NK-92 treated with Interleukin-12 subunit alpha and Interleukin-12 subunit beta, amount 100 ng/mL, for 24 hours (cell line): ENCODE measurements at regions not wholly inside any gene's neighbourhood (a gene's known extent, or its start where the extent isn't known, plus 50 kb on each side); places are given as distances from the start of the nearest gene placed in this dataset.

Experiments used
- DNase-seq: peaks from one replicate; lab custom pipeline; 2025; lab: John Stamatoyannopoulos, UW

DNA sequence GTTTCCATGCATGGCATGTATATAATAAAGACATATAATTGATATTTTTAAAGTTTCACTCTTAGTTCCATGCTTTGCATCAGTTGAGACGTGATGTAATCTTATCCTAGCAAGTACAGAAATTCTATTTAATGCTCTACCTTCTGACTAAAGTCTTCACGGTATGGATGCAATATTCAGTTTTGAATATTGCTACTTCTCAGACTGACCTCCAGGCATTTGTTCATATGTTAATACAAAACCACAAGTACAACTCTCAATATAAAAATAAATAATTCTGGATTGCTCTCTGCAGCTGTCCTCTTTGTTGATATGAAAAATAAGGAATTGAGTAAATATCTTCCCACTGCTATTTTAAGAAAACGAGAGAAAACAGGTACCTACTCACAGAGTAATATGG lies 309.8 kb upstream of the HAND2 start:
- no peak for DNase-seq

DNA sequence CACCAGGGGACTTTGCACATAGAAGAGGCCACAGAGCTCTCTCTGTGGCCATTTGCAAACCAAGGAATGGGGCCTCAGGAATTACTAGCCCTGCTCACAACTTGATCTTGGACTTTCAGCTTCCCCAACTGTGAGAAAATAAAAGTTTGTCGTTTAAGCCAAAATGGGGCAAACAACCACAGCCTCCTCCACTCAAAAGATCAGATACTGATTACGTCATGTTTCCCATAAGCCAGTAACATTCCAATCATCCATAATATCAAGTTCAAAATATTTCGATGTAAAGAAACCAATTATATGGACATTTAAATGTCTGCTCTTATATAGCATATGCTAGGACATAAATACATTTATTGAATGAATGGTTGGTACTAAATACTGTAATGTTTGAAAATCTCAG lies 307.5 kb upstream of the HAND2 start:
- DNase-seq = no peak

DNA sequence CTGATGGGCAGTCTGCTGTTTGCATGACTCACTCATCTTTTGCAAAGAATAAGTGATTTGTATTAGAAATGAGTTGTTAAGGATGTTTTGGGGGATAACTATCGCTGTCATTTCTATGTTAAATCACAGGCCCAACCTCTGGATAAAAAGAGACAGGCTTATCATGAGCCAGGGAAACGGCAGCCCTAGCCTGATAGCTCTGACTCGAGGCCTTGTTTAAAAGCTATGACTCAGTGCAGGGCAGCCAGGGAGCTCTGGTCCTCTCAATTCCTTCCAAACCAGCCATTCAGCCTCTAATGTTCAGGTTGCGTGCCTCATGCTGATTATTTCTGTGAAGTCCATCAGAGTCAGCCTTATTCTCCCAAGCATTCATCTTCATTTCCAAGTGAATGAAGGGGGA lies 305.9 kb upstream of the HAND2 start:
- DNase-seq = no peak

DNA sequence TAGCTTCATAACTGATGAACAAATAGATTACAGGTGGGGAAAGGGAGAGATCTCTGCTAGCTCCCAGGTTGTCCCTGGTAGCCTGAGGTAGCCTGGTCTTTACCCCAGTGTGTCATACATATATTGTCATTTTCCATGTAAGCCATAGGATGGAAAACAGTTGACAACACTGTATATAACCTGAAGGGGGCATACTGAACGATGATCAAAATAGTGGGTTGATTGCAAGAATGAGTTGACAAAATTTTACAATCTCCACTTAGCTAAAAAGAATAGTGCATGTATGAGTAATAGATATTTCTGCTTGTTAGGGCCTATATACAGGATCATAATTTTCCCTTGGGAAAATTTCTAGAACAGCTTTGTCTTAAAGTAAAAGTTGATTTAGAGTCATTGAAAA lies 304.1 kb upstream of the HAND2 start:
- no peak for DNase-seq

DNA sequence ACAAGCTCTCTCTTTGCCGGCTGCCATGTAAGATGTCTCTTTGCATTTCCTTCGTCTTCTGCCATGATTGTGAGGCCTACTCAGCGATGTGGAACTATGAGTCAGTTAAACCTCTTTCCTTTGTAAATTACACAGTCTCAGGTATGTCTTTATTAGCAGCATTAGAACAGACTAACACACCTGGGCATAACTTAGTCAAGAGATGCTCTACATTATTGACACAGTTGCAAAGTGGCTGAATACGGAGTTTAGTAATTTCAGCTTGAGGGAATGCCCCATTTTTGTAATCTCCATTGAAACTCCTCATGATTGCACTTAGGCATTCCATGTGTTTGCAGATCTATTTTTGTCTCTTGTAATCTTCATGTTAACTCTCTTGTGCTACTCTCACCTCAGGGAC lies 299.5 kb upstream of the HAND2 start:
- DNase-seq = no peak

DNA sequence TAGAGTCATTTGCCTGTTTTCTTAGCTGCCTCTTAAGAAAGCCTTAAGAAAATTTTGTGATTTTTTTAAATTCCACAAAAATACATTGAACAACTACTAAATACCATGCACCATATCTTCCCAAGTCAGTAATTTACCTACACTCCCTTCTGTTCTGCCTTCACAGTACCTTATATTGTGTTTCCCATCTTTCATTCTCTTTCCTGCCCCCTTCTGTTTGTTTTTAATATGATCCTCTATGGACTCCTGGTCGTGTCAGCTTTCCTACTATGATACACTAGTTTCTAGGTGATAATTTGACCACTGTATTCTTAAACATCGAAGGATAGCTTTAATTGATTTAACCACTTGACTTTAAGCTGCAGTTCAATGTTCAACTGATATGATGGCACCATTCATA lies 297.7 kb upstream of the HAND2 start:
- no peak for DNase-seq

DNA sequence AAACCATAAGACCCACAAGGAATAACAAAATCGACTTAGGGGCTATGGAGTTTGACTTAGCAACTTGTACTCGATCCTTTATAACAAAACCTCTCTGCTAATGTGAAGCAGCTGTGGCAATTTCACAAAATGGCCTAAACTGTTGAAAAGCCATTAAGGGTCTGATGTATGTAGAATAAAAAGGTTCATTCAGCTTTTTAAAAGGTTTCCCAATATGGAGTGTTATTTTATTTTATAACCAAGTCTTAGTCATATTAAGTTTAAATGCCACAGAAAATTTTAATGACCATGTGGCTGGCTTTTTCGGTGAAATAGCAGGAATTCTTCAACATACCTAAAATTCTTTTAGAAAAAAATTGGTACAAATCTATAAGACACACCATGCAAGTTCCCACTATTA lies 291.8 kb upstream of the HAND2 start:
- DNase-seq = no peak

DNA sequence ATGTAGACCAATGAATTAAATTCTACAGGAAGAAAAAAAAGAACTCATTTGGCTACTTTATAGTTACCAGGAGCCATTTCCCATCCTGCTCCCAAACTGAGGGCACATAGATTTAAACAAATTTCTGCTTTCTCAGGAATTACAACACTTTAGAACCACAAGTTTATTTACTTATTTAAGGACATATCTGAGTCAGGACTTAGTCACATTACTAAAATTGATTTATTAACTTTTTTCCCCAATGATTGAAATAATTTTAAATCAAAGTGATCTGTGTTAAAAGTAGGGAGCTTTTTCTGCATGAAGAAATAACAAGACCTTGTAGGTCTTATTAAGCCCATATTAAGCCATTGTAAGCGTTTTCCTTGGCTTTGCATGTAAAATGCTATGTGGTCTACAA lies 291.0 kb upstream of the HAND2 start:
- no peak for DNase-seq

DNA sequence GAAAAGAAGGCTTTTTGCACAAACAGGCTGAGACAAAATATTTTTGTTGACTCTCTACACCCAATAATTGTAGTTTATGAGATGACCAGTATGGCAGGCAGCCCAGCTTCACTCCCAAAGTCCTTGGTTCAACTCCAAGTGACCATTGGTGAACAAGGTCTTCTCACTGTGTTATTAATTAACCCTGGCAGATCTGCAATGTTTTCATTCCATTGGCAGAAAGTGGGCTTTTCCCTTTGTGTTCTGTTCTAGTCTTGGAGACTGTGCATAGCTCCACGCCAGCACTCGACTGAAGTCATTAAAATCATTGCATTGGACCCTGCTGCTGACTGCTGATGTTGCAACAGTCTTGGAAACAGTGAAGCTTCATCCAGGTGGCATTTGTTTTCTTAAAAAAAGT lies 277.3 kb upstream of the HAND2 start:
- no peak for DNase-seq

DNA sequence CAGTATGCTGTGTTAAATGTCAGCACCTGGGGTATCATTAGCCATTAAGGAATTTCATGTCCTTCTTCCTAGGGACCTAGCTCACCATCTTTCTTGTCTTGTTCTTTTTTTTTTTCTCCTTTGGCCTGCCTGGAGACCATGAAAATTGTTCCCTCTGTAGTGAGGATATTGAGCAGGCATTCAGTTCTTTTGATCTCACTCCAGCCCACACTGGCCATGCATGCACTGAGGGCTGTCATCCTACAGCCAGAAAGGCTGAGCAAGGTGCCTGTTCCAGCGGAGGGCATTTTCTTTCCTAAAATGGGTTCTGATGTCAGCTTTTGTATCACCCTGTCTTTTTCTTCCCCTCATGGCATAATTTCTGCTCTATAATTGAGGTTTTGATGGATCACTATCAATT lies 275.9 kb upstream of the HAND2 start:
- DNase-seq = no peak

DNA sequence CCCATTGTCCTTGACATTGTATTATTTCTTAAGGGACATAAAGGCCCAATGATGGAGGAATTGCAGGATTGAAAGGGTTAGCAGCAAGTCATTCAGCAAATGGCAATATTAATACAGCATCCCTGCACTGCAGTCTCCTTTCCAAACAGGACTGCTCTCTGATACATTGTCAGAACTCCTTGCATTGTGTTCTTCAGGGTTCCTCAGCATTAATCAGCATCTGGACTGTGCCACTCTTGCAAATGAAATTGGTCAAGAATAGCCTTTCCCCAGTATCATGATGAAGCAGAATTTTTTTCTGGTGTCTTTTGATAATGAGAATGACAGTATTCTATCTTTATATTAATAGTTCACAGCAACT lies 272.6 kb upstream of the HAND2 start:
- DNase-seq = no peak

DNA sequence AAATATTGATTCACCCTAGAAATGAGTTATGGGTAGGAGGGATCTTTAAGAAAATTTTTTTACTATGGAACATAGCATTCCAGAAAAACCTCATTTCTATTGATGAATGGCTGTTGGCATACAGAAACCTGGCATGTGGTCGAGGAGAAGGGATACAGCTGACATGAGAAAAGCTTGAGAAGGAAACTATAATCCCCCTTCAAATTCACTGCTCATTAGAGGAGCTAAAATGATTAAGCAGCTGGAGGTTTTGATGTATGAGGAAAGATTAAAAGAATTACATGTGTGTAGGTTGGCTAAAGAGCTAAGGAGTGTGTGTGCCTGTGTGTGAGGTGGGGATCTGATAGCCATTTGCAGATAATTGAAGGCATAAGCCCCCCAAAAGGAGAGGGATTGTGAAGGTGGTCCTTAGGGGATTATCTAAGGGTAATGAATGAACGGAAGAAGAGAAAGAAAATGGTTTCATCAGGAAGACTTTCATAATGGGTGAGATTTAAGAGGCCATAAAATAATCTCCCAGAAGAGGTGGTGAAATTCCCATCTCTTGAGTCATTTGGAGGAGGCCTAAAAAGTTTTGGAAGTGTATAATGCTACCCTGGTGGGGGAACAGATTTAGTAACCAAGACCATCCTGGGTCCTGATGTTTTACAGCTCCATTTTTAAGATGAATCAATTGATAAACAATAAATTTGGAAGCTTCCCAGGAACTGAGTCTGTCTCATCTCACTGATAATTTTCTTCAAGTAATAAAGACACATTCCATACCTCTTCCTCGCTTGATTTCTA lies 272.0 kb upstream of the HAND2 start:
- DNase-seq = no peak

DNA sequence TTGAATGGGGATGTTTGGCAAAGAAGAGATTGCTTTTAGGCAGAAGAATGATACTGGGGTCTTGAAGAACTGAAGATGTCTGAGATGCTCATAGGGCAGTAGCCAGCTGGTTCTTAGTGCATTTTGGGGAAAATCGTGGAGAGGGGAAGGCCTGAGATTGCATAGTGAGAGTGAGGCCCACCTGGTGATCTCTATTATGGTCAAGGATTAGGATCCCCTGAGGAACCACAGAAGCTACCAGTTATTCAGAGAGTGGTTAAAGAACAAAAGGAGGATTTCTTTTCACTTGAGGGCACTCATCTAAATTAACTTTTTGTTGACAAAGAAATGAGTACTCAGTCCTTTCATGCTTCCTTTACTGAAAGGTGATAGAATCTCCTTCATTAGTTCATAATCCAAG lies 271.3 kb upstream of the HAND2 start:
- no peak for DNase-seq

DNA sequence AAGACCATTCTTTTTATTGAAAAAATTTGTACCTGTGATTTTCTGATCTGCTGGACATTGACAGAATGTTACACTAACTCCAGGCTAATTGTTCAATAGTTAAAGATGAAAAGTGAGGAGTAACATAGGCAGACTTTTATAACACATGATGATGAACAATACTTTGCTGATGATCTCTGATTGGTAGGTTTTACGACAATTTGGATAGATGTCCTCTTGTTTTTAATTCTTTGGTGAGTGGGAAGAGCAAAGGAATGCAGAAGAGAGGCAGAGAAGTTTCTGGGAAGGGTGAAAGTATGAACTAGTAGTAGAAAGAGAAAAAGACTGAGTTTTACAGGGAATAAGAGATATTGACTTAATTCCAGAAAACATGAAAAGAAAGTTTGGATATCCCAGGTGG lies 267.3 kb upstream of the HAND2 start:
- no peak for DNase-seq

DNA sequence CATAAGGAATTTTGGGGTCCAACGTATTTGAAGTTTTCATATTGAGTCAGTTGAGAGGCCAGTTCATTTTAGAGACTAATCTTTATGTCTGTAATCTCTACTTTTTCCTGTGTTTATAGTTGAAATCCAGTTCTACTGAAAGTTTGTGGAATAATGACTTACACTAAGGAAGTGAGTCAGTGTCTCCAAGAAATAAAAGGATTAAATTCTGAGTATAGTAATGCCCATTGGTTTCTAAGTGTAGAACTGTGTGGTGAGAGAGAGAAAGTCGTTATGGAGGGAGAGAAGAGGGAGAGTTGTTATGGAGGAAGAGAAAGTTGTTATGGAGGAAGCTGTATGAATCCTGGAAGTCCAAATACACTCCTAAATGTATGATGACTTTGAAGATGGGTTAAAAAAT lies 264.6 kb upstream of the HAND2 start:
- no peak for DNase-seq

DNA sequence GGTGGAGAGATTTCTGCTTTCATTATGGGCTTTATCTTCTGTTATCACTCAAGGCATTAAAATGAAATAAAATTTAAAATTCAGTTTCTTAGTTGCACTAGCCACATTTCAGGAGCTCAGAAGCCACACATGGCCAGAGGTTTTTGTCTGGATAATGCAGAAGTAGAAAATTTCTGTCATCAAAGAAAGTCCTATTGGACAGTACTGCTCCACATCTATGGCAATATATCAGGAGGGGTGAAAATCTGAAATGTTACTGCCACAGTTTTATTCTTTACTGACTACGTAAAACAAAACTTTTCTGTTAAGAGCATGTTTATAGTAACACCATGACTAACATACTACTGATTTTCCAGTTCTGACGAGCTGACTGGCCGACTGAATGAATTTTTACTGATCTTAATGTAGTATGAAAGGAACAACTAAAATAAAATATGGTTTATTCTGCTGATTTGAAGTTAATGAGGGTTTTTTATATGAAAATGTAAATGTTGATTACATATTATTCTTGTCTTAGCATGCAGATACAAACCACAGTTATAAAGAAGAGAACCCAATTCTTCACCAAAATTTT lies 264.0 kb upstream of the HAND2 start:
- DNase-seq = no peak

DNA sequence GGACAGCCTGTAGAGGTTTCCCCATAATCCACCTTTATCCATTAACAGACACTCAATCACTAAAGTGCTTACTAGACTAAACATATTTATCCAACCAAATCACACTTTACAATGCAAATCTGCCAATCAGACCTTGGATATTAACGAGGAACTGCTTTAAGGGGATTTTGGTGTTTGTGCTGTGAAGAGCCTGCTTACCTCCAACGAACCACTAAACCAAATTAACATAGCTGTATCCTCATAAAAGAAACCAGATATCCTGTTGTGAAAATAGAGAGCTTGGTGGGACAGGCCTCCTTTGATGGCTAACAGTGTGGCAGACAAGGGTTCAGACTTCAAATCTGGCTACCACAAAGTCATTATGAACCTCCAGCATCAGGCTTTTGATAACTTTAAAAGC lies 252.6 kb upstream of the HAND2 start:
- no peak for DNase-seq

DNA sequence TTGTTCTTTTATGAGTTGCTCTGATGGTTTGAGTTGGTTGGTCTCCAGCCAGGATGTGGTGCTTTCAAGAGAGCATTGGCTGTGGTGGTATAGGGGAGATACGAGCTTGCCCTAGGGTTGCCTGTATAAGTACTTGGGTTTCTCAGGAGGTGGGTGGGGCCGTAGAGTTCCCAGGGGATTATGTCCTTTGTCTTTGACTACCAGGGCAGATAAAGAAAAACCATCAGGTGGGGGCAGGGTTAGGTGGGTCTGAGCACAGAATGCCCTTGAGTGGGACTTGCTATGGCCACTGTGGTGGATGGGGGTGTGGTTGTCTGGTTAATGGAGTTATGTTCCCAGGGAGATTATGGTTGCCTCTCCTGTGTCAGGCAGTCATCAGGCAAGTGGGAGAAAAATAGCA lies 247.9 kb upstream of the HAND2 start:
- no peak for DNase-seq

DNA sequence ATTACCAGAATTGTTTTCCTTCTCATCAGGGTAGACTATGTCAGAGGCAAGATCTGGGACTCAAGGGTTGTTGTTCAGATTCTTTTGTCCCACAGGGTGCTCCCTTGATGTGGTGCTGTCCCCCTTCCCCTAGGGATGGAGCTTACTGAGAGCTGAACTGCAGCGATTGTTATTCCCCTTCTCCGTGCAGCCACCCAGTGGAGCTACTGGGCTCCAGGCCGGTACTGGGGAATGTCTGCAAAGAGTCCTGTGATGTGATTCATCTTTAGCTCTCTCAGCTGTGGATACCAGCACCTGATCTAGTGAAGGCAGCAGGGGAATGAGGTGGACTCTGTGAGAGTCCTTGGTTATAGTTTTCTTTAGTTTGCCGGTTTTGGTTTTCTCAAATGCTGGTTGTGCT lies 247.4 kb upstream of the HAND2 start:
- no peak for DNase-seq

DNA sequence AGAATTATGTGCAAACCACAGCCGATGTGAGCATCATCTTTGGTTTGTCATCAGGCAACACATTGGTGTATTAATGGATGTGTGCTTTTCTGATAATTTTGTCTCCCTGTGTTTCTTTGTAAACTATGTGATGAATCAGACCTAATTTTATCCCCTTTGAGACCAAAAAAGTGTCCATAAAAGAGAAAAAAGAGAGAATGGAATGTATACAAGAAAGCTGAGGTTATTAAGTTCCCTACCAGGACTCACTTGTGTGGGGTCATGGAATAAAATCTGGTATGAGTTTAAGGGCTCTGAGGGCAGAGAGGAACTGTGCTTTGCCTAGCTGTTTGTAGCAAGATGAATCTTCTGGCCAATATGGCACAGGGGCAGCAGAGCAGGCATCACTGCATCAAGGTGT lies 239.5 kb upstream of the HAND2 start:
- no peak for DNase-seq

DNA sequence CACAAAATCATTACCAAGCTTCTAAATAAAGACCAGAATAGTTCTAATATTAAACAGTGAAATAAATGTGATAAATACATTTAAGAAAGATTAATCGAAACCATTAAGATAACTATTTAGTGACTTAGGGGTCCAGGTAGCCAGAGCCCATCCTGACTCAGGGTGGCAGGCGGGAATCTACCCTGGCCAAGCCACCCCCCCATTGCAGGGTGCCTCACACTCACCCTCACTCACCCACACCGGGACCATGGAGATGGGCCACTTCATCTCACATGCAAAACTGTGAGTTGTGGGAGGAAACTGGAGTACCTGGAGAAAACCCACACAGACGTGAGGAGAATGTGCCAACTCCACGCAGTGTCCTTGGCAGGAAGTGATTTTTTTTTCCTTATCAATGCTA lies 237.6 kb upstream of the HAND2 start:
- DNase-seq = no peak

DNA sequence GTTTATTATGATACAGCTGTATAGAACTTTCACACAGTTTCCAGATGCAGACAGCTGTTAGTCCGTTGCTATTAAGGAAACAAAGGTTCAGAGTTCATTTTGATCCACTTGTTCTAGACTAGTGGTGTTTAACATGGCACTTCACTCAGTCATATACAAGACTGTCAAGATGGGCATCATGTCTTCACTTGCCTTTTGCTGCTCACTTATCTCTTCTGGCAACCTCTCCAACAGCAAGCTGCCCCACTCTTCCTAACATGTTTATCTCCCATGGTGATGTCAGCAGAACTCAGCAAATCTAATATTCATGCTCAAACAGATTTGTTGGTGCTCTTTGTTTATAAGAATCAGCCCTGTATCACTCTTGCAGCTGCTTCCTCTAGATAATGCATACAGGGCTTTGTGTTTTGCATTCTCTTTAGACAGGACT lies 236.2 kb upstream of the HAND2 start:
- DNase-seq = no peak

DNA sequence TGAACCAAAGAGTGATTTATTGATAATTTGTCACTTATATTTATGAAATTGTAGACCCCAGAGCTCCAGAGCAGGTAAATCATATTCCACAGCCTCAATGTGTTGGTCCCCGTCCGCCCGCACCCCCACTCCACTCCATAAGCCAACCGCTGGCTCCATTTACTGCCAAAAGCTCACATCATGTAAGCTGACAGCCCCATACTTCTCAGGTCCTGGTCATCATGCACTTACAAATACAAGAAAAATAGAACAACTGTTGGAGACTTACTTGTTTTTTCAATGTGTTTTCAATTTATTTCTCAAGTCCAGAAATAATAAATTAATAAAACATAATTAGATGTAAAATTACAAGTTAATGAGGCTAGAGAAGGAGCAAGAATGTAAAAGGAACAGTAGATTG lies 235.7 kb upstream of the HAND2 start:
- DNase-seq = no peak

DNA sequence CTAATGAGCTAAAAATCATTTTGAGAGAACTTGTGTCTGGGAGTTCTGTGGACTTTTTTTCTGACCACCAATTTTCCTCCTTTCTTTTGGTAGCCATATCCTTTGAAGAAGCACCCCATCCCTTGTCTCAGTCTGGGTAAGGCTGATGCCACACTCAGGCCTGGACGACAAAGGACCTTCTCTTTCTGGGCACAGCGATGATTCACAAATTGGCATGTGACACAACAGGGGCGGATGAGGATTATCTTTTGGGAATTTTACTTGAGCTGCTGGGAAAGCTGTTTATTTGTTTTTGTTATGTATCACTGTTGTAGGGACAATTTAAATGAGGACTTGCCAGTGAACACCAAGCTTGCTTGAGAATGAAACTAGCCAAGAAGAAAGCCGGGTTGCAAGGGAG lies 233.4 kb upstream of the HAND2 start:
- DNase-seq = no peak
